Ascending aorta (tissue), 2 donors: ENCODE measurements at regions not wholly inside any gene's neighbourhood (a gene's known extent, or its start where the extent isn't known, plus 50 kb on each side); places are given as distances from the start of the nearest gene placed in this dataset.

Experiments
- DNase-seq, 2 donors: peaks; one replicate each; pipeline ENCODE4 v3.0.0-alpha.2; 2019; ENCODE audit warnings: low spot score in 2 of 2
- H3K27ac ChIP-seq, 2 donors: fragments of 200-600 bp; sonication (generic); one replicate each; pipeline ENCODE4 v1.5.1; 2016 to 2017; ENCODE audit warnings: mild to moderate bottlenecking in 1 of 2
- H3K27me3 ChIP-seq: fragments of 200-600 bp; sonication (generic); one replicate; pipeline ENCODE4 v1.5.1; 2017
- H3K36me3 ChIP-seq, 2 donors: fragments of 200-600 bp; sonication (generic); one replicate each; pipeline ENCODE4 v1.5.1; 2016
- H3K4me1 ChIP-seq, 2 donors: fragments of 200-600 bp; sonication (generic); one replicate each; pipeline ENCODE4 v1.5.1; 2016 to 2017; ENCODE audit warnings: mild to moderate bottlenecking in 1 of 2
- H3K4me3 ChIP-seq, 2 donors: fragments of 200-600 bp; sonication (generic); one replicate each; pipeline ENCODE4 v1.5.1; 2016 to 2017; ENCODE audit warnings: mild to moderate bottlenecking in 1 of 2
- H3K9me3 ChIP-seq, 2 donors: fragments of 200-600 bp; sonication (generic); one replicate each; pipeline ENCODE4 v1.5.1; 2016
- intact Hi-C: fragments of 100-400 bp; cut with DNase I; formaldehyde crosslinking; loops from one replicate; pipeline ENCODE4 v1.15.1; 2023
- TF ChIP-seq, protein P1 (sequence below), 3 experiments: fragments of 200-600 bp in 2 of 3; fragments of 450-650 bp in 1 of 3; sonication (generic) in 2 of 3; IDR thresholded peaks; one replicate each; pipeline ENCODE4 v1.5.1; 2016 to 2019; ENCODE audit warnings: antibody characterized with exemption in 3 of 3, mild to moderate bottlenecking in 1 of 3, moderate library complexity in 1 of 3

DNA sequence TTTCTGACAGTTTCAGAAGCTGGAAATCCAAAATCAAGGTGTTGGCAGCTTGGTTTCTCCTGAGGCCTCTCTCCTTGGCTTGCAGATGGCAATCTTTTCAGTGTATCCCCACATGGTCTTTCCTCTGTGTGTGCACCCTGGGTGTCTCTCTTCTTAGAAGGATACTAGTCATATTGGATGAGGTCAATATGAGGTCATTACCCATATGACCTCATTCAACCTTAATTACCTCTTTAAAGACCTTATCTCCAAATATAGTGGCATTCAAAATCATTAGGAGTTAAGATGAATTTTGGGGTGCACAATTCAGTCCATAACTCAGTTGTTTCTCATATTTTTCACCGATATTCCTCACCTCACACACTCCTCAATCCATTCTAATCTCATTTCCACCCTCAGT, 92.4 kb upstream of the TGM3 start:
- no peaks in the 10 kb centered on the region for H3K9me3 ChIP-seq
- intact Hi-C loops: no loop called here
- no peaks in the 10 kb centered on the region for H3K36me3 ChIP-seq
- TF ChIP-seq, protein P1, sequence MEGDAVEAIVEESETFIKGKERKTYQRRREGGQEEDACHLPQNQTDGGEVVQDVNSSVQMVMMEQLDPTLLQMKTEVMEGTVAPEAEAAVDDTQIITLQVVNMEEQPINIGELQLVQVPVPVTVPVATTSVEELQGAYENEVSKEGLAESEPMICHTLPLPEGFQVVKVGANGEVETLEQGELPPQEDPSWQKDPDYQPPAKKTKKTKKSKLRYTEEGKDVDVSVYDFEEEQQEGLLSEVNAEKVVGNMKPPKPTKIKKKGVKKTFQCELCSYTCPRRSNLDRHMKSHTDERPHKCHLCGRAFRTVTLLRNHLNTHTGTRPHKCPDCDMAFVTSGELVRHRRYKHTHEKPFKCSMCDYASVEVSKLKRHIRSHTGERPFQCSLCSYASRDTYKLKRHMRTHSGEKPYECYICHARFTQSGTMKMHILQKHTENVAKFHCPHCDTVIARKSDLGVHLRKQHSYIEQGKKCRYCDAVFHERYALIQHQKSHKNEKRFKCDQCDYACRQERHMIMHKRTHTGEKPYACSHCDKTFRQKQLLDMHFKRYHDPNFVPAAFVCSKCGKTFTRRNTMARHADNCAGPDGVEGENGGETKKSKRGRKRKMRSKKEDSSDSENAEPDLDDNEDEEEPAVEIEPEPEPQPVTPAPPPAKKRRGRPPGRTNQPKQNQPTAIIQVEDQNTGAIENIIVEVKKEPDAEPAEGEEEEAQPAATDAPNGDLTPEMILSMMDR (IDR thresholded peaks at IDR 0.05): no peak
- no peak for DNase-seq
- H3K27me3 ChIP-seq: no peaks in the 10 kb centered on the region
- H3K4me1 ChIP-seq: peaks cover 0 to 6% of the 10 kb centered on the region in 2 donors
- H3K27ac ChIP-seq: no peak overlapping the region
- H3K4me3 ChIP-seq: no peak overlapping the region

DNA sequence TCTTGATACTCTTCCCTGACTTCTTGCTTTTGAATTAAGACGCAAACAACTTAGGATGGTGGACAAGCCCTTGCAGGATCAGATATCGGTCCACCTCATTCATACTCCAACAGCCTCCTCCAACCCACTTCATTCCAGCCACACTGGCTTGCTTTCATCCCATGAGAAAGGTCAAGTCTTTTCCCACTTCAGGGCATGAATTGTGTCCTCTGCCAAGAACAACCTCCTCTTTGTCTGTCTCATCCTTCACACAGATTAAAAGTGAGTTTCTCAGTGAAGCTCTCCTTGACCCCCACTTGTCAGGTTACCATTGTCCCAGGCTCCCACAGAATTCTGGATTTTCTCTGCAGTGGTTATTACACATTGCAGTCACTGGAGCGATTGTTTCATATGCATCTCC, 91.8 kb upstream of the TGM3 start:
- Histone ChIP-seq H3K27ac (no peak overlapping the region), H3K27me3 (no peaks in the 10 kb centered on the region), H3K4me3 (no peak overlapping the region), H3K36me3 (no peaks in the 10 kb centered on the region), H3K4me1 (peaks cover 0 to 6% of the 10 kb centered on the region in 2 donors), H3K9me3 (no peaks in the 10 kb centered on the region)
- intact Hi-C loops: no loop called here
- no peak for DNase-seq
- TF ChIP-seq, protein P1 (IDR thresholded peaks at IDR 0.05): no peak

DNA sequence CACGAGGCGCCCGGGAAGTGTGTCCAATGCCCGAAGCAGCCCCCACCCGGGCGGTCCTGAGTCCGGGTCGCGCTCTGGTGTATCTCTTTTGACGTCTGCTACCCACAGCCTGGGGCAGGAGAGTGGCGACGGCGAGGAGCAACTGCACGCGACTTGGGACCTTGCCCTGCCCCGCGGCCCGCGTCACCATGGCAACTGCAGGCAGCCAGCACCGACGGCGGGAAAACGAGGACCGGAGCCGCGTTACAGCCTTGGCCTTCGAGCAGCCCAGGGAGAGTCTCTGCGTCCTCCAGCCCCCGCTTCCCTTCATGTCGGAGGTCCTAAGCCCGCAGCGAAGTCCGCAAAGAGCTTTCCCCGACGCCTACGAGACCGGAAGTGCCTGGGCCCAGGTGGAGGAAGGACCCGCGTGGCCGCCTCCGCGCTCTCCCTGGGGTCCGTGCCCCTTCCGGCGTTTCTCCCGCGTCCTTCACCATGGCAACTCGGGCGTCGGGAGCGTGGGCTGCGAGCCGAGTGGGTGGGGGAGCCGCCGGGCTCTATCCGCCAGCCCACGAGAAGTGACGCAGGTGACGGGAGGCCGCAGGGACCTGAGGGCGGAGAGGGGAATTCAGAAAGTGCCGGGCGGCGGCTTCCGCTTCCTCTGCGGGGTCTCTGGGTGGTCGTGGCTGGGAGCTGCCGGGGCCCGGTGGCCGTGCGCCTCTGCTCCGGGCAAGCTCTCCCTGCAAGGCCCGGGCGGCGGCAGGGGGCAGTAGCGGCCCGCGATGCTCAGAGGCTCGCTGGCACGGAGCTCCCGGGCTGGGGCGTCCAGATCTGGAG, 88.6 kb upstream of the TGM3 start:
- Histone ChIP-seq H3K4me1 (peaks cover 0 to 6% of the 10 kb centered on the region in 2 donors), H3K4me3 (peak overlapping the region; percentile 60), H3K36me3 (no peaks in the 10 kb centered on the region), H3K27ac (no peak overlapping the region), H3K9me3 (no peaks in the 10 kb centered on the region), H3K27me3 (no peaks in the 10 kb centered on the region)
- TF ChIP-seq, protein P1 (IDR thresholded peaks at IDR 0.05): peak; percentile 42 to 73 (median 64)
- peak; percentile 25 to 76 for DNase-seq
- intact Hi-C loops: loop anchor here (2.0 kb wide), 1 partner anchor 246 kb away; no protein-coding TSS in a partner anchor

DNA sequence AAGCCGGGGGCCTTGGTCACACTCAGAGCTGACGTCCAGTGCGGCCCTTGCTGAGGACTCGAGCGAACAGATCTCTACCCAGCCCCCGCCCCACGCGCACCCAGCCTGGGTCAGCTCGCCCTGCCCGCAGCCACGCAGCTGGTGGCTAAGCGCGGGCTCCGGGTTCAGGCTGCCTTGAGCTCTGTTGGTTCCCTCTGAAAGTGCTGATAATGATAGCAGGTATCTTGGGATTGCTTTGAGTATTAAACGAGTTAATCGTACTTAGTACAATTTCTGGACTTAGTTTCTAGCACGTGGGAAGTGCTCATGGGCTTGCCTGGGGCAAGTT, 88.1 kb upstream of the TGM3 start:
- H3K36me3 ChIP-seq: no peaks in the 10 kb centered on the region

DNA sequence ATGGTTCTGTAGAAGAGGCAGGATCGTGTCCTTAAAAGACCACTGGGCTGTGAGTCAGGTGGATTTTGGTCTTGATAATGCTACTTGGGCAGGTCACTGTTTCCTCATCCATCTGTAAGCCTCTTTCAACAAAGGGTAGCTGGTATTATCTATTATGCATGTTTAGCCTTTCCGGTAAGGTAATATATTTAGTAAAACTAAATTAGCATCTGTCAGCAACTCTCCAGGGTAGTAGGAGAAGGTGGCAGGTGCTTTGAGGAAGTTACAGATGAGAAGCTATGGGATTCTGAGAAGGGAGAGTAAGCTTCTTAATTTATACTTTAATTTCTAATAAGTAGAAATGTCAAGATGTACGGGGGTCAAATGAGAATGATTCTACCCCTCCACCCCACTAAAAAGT, 86.9 kb upstream of the TGM3 start:
- no peaks in the 10 kb centered on the region for H3K36me3 ChIP-seq
- peaks cover 0 to 6% of the 10 kb centered on the region in 2 donors for H3K4me1 ChIP-seq
- H3K4me3 ChIP-seq: no peak overlapping the region
- TF ChIP-seq, protein P1 (IDR thresholded peaks at IDR 0.05): no peak
- H3K27ac ChIP-seq: no peak overlapping the region
- no peaks in the 10 kb centered on the region for H3K27me3 ChIP-seq
- intact Hi-C loops: no loop called here
- DNase-seq: no peak
- no peaks in the 10 kb centered on the region for H3K9me3 ChIP-seq

More for the DNA sequence above, 88.1 kb upstream of the TGM3 start:
- Histone ChIP-seq H3K27ac (no peak overlapping the region), H3K4me1 (peaks cover 0 to 6% of the 10 kb centered on the region in 2 donors), H3K27me3 (no peaks in the 10 kb centered on the region), H3K9me3 (no peaks in the 10 kb centered on the region), H3K4me3 (peak overlapping the region; percentile 60)
- TF ChIP-seq, protein P1 (IDR thresholded peaks at IDR 0.05): no peak
- DNase-seq: no peak
- intact Hi-C loops: loop anchor here (2.0 kb wide), 1 partner anchor 245 kb away; no protein-coding TSS in a partner anchor
